Body of pancreas (tissue), 4 donors: ENCODE measurements at regions not wholly inside any gene's neighbourhood (a gene's known extent, or its start where the extent isn't known, plus 50 kb on each side); places are given as distances from the start of the nearest gene placed in this dataset.

Experiments
- ATAC-seq: fragments of 150-250 bp; one replicate; pipeline ENCODE4 v1.9.1; 2016
- DNase-seq, 4 donors: peaks; one replicate each; pipeline ENCODE4 v3.0.0-alpha.2; 2019
- H3K27ac ChIP-seq, 4 donors: fragments of 200-600 bp; sonication (generic); 1 replicate in 3 of 4; 2 replicates in 1 of 4; pipeline versions ENCODE4 v1.5.1 to v1.6.1; 2016 to 2019; ENCODE audit warnings: mild to moderate bottlenecking in 1 of 4, mixed read lengths in 1 of 4, moderate library complexity in 1 of 4
- H3K27me3 ChIP-seq, 2 donors: fragments of 200-600 bp; sonication (generic); one replicate each; pipeline ENCODE4 v1.6.0; 2016; ENCODE audit warnings: mild to moderate bottlenecking in 1 of 2
- H3K36me3 ChIP-seq, 2 donors: fragments of 200-600 bp; sonication (generic); replicated peaks in 1 of 2; 2 replicates each; pipeline ENCODE4 v1.5.1; 2016; ENCODE audit warnings: low read depth in 2 of 2; ENCODE audit not compliant: insufficient read depth in 1 of 2
- H3K4me1 ChIP-seq: fragments of 200-600 bp; sonication (generic); one replicate; pipeline ENCODE4 v1.6.0; 2016
- H3K4me3 ChIP-seq, 2 donors: fragments of 200-600 bp; sonication (generic); 1 replicate in 1 of 2; 2 replicates in 1 of 2; pipeline ENCODE4 v1.5.1; 2016 to 2019
- H3K9me3 ChIP-seq, 3 donors: fragments of 200-600 bp; sonication (generic); 1 replicate in 2 of 3; 2 replicates in 1 of 3; pipeline ENCODE4 v1.5.1; 2016
- CTCF ChIP-seq, 7 experiments: fragments of 450-650 bp in 4 of 7; fragments of 200-600 bp in 3 of 7; sonication (generic) in 3 of 7; IDR thresholded peaks; one replicate each; pipeline ENCODE4 v1.5.1; 2016 to 2019; ENCODE audit warnings: antibody characterized with exemption in 7 of 7
- POLR2A ChIP-seq, 3 donors: fragments of 450-650 bp; IDR thresholded peaks; one replicate each; pipeline ENCODE4 v1.6.1; 2016; ENCODE audit warnings: antibody characterized with exemption in 3 of 3, mild to moderate bottlenecking in 2 of 3
- WGBS, 2 donors: methylation state at CpG; one replicate each; pipeline ENCODE4 v1.1.5; 2017; 5-methylcytosine and 5-hydroxymethylcytosine counted together
- intact Hi-C: fragments of 100-400 bp; cut with DNase I; formaldehyde crosslinking; loops from one replicate; pipeline ENCODE4 v1.15.1; 2023

GRCh38 chr18:75854808-75855207, 427.3 kb upstream of the SMIM21 start:
- Histone ChIP-seq H3K4me1 (no peaks in the 10 kb centered on the region), H3K36me3 (no peaks in the 10 kb centered on the region), H3K9me3 (no peaks in the 10 kb centered on the region), H3K4me3 (no peak overlapping the region), H3K27ac (no peak overlapping the region), H3K27me3 (no peaks in the 10 kb centered on the region)
- 82 to 90% methylated on average over 10 of the region's 10 CpGs for WGBS, 2 donors
- intact Hi-C loops: no loop called here
- DNase-seq: no peak
- TF ChIP-seq POLR2A (IDR thresholded peaks at IDR 0.05): no peak
- no peak for TF ChIP-seq CTCF (IDR thresholded peaks at IDR 0.05)
- no peak for ATAC-seq

- H3K9me3 ChIP-seq: no peaks in the 10 kb centered on the region
- no peak overlapping the region for H3K4me3 ChIP-seq
- H3K27me3 ChIP-seq: no peaks in the 10 kb centered on the region
- no peak overlapping the region for H3K27ac ChIP-seq
- WGBS, 2 donors: 65 to 74% methylated on average over 4 of the region's 4 CpGs
- intact Hi-C loops: no loop called here
- no peaks in the 10 kb centered on the region for H3K4me1 ChIP-seq
- no peaks in the 10 kb centered on the region for H3K36me3 ChIP-seq
- DNase-seq (no peak), ATAC-seq (no peak)
- TF ChIP-seq CTCF (IDR thresholded peaks at IDR 0.05): no peak
- TF ChIP-seq POLR2A (IDR thresholded peaks at IDR 0.05): no peak
Measured at GRCh38 chr18:75854174-75854573, 426.7 kb upstream of the SMIM21 start.

- no peak for DNase-seq
- H3K4me3 ChIP-seq: no peak overlapping the region
- TF ChIP-seq CTCF (IDR thresholded peaks at IDR 0.05): no peak
- TF ChIP-seq POLR2A (IDR thresholded peaks at IDR 0.05): no peak
- ATAC-seq: no peak
- no peak overlapping the region for H3K27ac ChIP-seq
- H3K4me1 ChIP-seq: no peaks in the 10 kb centered on the region
- 72 to 74% methylated on average over 3 of the region's 3 CpGs for WGBS, 2 donors
- no peaks in the 10 kb centered on the region for H3K36me3 ChIP-seq
- no peaks in the 10 kb centered on the region for H3K27me3 ChIP-seq
- intact Hi-C loops: no loop called here
- no peaks in the 10 kb centered on the region for H3K9me3 ChIP-seq
Measured at GRCh38 chr18:75846321-75846720, 418.8 kb upstream of the SMIM21 start.

GRCh38 chr18:75845413-75845812, 417.9 kb upstream of the SMIM21 start:
- intact Hi-C loops: no loop called here
- Histone ChIP-seq H3K9me3 (no peaks in the 10 kb centered on the region), H3K27me3 (no peaks in the 10 kb centered on the region), H3K36me3 (no peaks in the 10 kb centered on the region), H3K4me3 (no peak overlapping the region), H3K27ac (no peak overlapping the region), H3K4me1 (no peaks in the 10 kb centered on the region)
- ATAC-seq (no peak), DNase-seq (no peak)
- 67 to 75% methylated on average over 3 of the region's 3 CpGs for WGBS, 2 donors
- TF ChIP-seq POLR2A (IDR thresholded peaks at IDR 0.05) (no peak), CTCF (IDR thresholded peaks at IDR 0.05) (no peak)

GRCh38 chr18:75844146-75844545, 416.6 kb upstream of the SMIM21 start:
- H3K4me3 ChIP-seq: no peak overlapping the region
- no peaks in the 10 kb centered on the region for H3K36me3 ChIP-seq
- no peak overlapping the region for H3K27ac ChIP-seq
- ATAC-seq (no peak), DNase-seq (no peak)
- H3K27me3 ChIP-seq: no peaks in the 10 kb centered on the region
- 74 to 83% methylated on average over 3 of the region's 3 CpGs for WGBS, 2 donors
- no peaks in the 10 kb centered on the region for H3K4me1 ChIP-seq
- intact Hi-C loops: no loop called here
- TF ChIP-seq CTCF (IDR thresholded peaks at IDR 0.05) (no peak), POLR2A (IDR thresholded peaks at IDR 0.05) (no peak)
- no peaks in the 10 kb centered on the region for H3K9me3 ChIP-seq
